GM18520 (cell line): ENCODE measurements at regions not wholly inside any gene's neighbourhood (a gene's known extent, or its start where the extent isn't known, plus 50 kb on each side); places are given as distances from the start of the nearest gene placed in this dataset.
A peak's percentile ranks its signal among the peaks of the same experiment; 100 is the strongest.

ENCODE experiments used
- ATAC-seq: cut with Tn5 transposase; IDR thresholded peaks from one replicate; pipeline ENCODE4 v1.9.1; 2021; ENCODE audit not compliant: unreplicated experiment

DNA sequence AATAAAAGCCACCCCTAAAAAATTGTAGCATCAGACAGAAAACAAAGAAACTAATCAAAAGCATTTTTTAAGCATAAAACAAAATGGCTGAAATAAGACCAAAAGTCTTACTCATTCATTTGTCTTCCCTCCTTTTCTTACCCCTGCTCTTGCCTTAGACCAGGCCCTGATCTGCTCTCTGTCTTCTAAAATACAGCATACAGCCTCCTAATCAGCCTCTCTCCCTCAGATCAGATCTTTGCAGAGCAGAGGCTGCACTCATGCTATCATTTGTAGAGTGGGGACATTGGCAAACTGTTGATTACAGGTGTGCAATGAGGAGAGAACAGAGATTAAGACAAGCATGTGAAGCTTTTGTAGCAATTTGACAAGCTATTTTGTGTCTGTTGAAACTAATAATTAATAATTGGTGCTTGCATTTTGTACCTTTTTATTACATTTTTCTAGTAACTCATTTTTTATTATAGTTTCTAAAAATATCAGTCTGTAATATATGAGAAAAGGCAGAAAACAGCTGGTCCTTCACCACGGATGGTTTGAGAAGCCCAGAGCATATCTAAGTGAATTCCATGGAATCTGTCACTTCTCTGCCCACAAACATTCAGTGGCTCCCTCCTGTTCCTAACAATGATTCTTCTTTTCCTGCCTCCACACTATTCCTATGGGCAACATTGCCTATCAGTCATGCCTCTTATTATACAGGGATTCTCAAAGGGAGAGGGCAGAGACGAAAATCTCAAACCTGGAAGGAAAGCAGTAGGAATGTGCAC, 286.2 kb upstream of the STT3B start:
- ATAC-seq = no peak

- no peak for ATAC-seq
Measured at GRCh38 chr3:31247063-31247447, 285.7 kb upstream of the STT3B start.

GRCh38 chr3:31247850-31248562, 284.7 kb upstream of the STT3B start:
- ATAC-seq = peak; percentile 44

- ATAC-seq = no peak
Measured at GRCh38 chr3:31248563-31248992, 284.1 kb upstream of the STT3B start.

DNA sequence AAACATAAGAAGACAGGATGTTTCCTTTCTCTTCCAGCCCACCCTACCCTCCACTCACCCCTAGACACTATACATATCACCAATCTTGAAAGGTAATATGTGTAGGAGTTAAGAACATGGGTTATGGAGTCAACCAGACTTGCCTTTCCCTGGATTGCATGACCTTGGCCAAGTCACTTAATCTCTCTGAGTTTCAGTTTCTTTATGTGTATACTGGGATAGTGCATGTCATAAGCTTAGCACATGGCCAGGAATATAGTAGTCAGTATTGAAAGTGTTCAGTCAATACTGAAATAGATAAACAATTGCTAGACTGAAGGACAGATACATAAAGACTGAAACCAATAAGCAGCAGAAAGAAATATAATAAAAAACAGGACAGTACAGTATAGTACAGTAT, 283.2 kb upstream of the STT3B start:
- no peak for ATAC-seq

DNA sequence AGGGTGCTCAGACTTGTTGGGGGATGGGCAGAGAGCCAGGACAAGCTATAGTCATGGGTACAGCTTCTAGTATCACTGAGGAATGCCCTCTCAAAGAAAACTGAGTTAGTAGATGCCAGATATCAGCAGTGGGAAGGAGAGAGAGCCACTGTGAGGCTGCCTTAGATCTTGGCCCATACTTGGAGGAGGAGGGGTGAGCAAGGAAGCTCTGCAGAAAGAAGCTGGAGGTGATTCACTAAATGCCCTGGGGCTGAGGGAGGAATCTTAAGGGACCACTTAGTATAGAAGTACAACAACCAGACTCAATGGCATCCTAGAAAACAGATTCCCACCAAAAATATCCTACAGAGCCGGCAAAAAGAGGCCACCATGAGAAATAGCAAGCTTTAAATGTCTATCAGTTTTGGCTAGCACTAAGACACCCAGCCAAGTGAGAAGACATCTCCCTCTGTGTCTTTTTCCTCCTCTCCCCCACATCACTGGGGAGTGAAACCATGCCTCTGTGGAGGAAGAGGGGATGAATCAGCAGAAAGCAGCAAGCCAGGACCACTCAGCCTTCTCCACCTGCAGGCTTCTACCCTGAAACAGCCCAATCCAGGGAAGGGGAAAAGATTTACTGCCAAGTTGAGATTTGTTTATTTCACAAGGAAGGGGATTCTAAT, 282.5 kb upstream of the STT3B start:
- no peak for ATAC-seq

GRCh38 chr3:31251083-31251482, 281.6 kb upstream of the STT3B start:
- no peak for ATAC-seq

- peak; percentile 38 for ATAC-seq
Measured at GRCh38 chr3:31252216-31253185, 280.2 kb upstream of the STT3B start.

DNA sequence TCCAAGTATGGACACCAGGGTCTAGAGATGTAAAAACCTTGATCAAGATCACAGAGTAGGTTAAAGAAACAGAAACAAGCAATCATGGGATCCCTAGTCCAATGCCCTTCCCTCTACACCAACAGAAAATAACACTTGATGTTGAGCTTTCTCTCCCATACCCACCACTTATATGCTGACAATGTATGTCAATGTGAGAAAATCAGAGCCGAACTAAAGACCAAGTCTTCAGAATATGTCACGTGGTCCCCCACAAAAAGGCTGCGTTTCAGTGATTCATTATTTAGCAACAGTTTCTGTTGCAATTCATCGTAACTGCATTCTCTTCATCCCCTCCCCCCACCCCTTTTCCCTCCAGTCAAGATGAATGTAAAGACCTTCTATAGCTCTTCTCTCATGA, 278.9 kb upstream of the STT3B start:
- ATAC-seq = no peak

DNA sequence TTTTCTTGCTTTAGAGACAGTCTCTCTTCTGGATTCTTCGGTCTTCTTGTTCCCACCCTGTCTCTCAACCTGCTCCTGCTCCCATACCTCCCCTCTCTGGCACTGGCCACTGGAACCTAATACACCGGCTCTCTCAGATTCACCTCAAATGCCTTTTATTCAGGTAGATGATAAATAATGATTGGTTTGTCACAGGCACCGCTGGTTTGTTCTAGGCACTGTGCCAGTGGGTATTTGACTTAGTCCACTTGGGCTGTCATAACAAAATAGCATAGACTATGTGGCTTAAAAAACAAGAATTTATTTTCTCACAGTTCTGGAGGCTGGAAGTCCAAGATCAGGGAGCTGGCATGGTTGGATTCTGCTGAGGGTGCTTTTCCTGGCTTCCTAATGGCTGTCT, 278.2 kb upstream of the STT3B start:
- ATAC-seq = no peak

DNA sequence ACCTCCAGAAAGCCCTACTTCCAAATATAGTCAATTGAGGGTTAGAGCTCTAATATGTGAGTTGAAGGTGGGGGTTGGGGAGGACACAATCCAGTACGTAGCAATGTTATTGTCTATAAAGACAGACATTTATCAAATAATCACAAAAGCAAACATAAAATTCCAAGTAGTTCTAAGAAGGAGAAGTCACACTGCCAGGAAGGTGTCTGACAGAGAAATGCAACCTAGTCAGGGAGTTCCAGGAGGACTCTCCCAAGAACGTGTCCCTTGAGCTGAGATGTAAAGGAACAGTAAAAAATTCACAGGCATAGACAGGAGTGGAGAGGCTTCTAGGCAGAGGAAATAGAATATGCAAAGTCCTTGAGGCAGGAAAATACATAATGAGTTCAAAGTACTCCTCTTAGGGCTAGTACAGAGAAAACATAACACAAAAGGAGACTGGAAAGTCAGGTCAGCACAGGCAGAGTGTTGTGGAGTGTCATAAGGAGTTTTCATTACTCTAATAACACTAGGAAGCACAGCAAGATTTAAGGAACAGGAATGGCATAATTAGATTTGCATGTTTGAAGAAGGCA, 277.6 kb upstream of the STT3B start:
- ATAC-seq = no peak

- no peak for ATAC-seq
Measured at GRCh38 chr3:31262201-31262600, 270.5 kb upstream of the STT3B start.

GRCh38 chr3:31263897-31264296, 268.8 kb upstream of the STT3B start:
- ATAC-seq = no peak

DNA sequence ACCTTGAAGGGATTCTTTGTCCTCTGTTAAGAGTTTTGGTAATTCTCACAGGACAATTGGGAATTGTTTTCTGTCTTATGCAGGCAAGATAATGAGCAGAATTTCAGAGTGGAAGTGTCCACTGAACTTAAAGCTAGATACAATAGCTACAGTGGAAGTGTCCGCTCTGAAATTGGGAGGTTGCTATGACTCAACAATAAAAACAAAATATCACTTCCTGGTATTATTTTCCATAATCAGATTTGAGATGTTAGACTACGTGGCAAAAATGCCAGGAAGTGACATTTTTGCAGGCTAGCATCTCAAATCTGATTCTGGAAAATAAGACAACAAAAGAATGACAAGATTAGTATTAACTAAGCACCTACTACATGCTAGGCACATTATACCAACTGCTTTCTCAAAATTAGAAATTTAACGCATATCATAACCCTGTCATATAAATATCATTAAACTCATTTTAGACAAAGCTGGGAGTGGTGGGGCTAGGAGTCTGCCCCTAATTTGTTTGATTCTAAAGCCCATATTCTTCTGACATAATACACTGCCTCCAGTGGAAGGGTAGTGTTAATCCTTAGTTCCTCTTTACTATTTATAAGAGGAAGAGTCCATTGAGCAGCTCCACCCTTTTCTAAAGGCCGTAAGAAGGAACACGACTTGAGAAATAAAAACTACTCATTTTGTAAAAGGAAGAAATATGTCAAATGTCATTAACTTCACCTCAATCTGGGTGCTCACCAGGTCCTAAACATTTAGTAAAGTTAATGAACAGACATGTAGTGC, 266.9 kb upstream of the STT3B start:
- ATAC-seq = no peak

GRCh38 chr3:31268868-31269267, 263.9 kb upstream of the STT3B start:
- no peak for ATAC-seq

- no peak for ATAC-seq
Measured at GRCh38 chr3:31270010-31270409, 262.7 kb upstream of the STT3B start.

DNA sequence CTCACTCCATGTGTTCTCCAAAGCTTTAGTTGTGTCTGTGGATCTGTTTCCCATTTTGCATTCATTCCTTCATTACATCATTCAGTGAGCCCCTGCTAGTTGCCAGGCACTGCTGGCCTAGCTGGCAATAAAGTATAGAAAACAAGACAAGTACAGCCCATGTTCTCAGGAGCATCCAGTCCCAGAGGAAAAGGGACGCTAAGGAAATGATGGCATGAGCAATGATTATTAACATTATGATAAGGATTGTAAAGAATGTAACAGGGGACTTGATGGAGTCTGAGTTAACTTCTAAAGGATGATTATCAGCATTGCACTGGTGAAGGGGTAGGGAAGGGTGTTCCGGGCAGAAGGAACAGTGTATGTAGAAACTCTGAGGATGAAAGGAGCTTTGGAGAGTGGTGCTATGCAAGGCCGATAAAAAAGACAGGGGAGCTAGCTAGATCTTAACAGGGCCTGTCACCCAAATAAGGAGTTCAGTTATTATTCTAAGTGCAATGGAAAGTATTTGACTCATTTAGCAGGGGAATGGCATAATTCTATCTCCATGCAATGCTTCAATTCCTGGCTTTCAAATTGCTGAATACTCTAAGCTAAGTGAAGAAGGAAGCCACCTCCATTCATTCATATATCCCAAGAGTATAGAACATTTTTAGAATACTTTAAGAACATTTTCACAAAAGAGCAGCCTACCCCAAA, 258.2 kb upstream of the STT3B start:
- no peak for ATAC-seq

GRCh38 chr3:31275038-31275572, 257.6 kb upstream of the STT3B start:
- no peak for ATAC-seq

GRCh38 chr3:31275583-31275982, 257.1 kb upstream of the STT3B start:
- ATAC-seq = no peak
